K562 (cell line): ENCODE measurements at regions not wholly inside any gene's neighbourhood (a gene's known extent, or its start where the extent isn't known, plus 50 kb on each side); places are given as distances from the start of the nearest gene placed in this dataset.

ENCODE experiments used
- ATF4 ChIP-seq: fragments of 450-650 bp; formaldehyde crosslinking; IDR thresholded peaks from 2 replicates; pipeline ENCODE4 v1.4.0; 2022; ENCODE audit warnings: mild to moderate bottlenecking, moderate library complexity
- ELK1 ChIP-seq: sonication (generic); formaldehyde crosslinking; IDR thresholded peaks from 2 replicates; pipeline ENCODE4 v1.8.1; 2022; ENCODE audit warnings: missing genetic modification reagents
- ERF ChIP-seq: fragments of 450-650 bp; formaldehyde crosslinking; IDR thresholded peaks from 2 replicates; pipeline ENCODE4 v1.4.0; 2020; ENCODE audit warnings: mild to moderate bottlenecking, mixed read lengths
- EZH2 ChIP-seq: IDR thresholded peaks from 2 replicates; pipeline ENCODE4 v1.6.1; 2012; ENCODE audit warnings: low read depth, mild to moderate bottlenecking, inconsistent platforms, low read length, borderline replicate concordance
- GTF3C2 ChIP-seq: IDR thresholded peaks from 3 replicates; pipeline ENCODE4 v1.6.1; 2011; ENCODE audit warnings: borderline replicate concordance, mild to moderate bottlenecking, moderate library complexity; ENCODE audit not compliant: insufficient read length; ENCODE audit errors: extremely low read depth
- JUND ChIP-seq, 2 experiments: IDR thresholded peaks; 2 replicates in 1 of 2; 3 replicates in 1 of 2; pipeline ENCODE4 v1.6.1; 2011; ENCODE audit warnings: borderline replicate concordance in 2 of 2, low read depth in 2 of 2, low read length in 2 of 2, improper control_type of control experiment in 1 of 2, missing biosample characterization in 1 of 2, missing genetic modification characterization in 1 of 2, missing genetic modification reagents in 1 of 2
- MITF ChIP-seq: IDR thresholded peaks from 2 replicates; pipeline ENCODE4 v1.6.1; 2014; ENCODE audit warnings: antibody characterized with exemption
- NEUROD1 ChIP-seq: fragments of 150-350 bp; IDR thresholded peaks from 2 replicates; pipeline ENCODE4 v1.6.1; 2014; ENCODE audit warnings: borderline replicate concordance, low read length, low read depth; ENCODE audit not compliant: partially characterized antibody
- PCBP1 ChIP-seq: fragments of 200-400 bp; formaldehyde crosslinking; IDR thresholded peaks from 2 replicates; pipeline ENCODE4 v1.6.1; 2018; ENCODE audit warnings: mild to moderate bottlenecking, low read depth, low read length; ENCODE audit not compliant: poor library complexity, severe bottlenecking
- PRDM10 ChIP-seq: fragments of 450-650 bp; IDR thresholded peaks from 2 replicates; pipeline ENCODE4 v1.6.1; 2018; ENCODE audit not compliant: partially characterized antibody
- RUNX1 ChIP-seq: sonication (generic); IDR thresholded peaks from 2 replicates; pipeline ENCODE4 v1.6.1; 2016; ENCODE audit warnings: antibody characterized with exemption, low read depth
- SMAD2 ChIP-seq: fragments of 150-350 bp; IDR thresholded peaks from 2 replicates; pipeline ENCODE4 v1.6.1; 2014; ENCODE audit warnings: low read depth, mild to moderate bottlenecking, low read length
- ZBTB26 ChIP-seq: fragments of 450-650 bp; formaldehyde crosslinking; IDR thresholded peaks from 2 replicates; pipeline ENCODE4 v1.4.0; 2022; ENCODE audit warnings: missing genetic modification characterization
- ZNF511 ChIP-seq: sonication (generic); formaldehyde crosslinking; IDR thresholded peaks from 2 replicates; pipeline ENCODE4 v1.8.0; 2022; ENCODE audit warnings: mild to moderate bottlenecking, missing genetic modification reagents

GRCh38 chr17:33905338-33905800, 349.7 kb upstream of the CCL2 start (continued):
- TF ChIP-seq PRDM10 (peak; percentile 81), GTF3C2 (no peak), ELK1 (no peak), ZNF511 (CRISPR knock-in tag) (no peak), NEUROD1 (peak; percentile 94), PCBP1 (no peak), ZBTB26 (CRISPR knock-in tag) (0 out of 2 replicates have a peak, but pooled peaks have one; percentile 9), ERF (CRISPR knock-in tag) (no peak), SMAD2 (no peak), RUNX1 (peak; percentile 83; the same call in 1 of the 2 replicates), ATF4 (CRISPR knock-in tag) (peak; percentile 88), EZH2 (no peak; the same call in 1 of the 2 replicates), MITF (peak; percentile 82), JUND (IDR thresholded peaks at IDR 0.05; ENCODE audit: borderline replicate concordance, low read depth, low read length) (peak; percentile 94), JUND (tag; IDR thresholded peaks at IDR 0.05; ENCODE audit: borderline replicate concordance, low read depth, low read length) (peak; percentile 94; the same call in 2 of the 3 replicates)
